Astrocyte (in vitro differentiated cells and primary cell): ENCODE measurements at regions not wholly inside any gene's neighbourhood (a gene's known extent, or its start where the extent isn't known, plus 50 kb on each side); places are given as distances from the start of the nearest gene placed in this dataset.

Source experiments
- DNase-seq: peaks from one replicate; pipeline ENCODE4 v3.0.0-alpha.2; 2010; ENCODE audit warnings: low read depth
- FAIRE-seq: peaks from 2 replicates; lab custom pipeline; 2011; peaks lifted over from hg19 to GRCh38; lab: Jason Lieb, UNC
- H2AFZ ChIP-seq: 2 replicates; pipeline ENCODE4 v1.6.0; 2012; ENCODE audit warnings: low read depth, low read length, inconsistent platforms
- H3K27ac ChIP-seq: 2 replicates; pipeline ENCODE4 v1.5.1; 2011; ENCODE audit warnings: low read depth, low read length, inconsistent platforms
- H3K27me3 ChIP-seq: 2 replicates; pipeline ENCODE4 v1.6.0; 2011; ENCODE audit warnings: low read length, inconsistent platforms; ENCODE audit not compliant: insufficient read depth
- H3K36me3 ChIP-seq: 2 replicates; pipeline ENCODE4 v1.5.1; 2011; ENCODE audit warnings: low read length, inconsistent platforms; ENCODE audit not compliant: insufficient read depth
- H3K4me1 ChIP-seq: 2 replicates; pipeline ENCODE4 v1.5.1; 2011; ENCODE audit warnings: low read length, inconsistent platforms; ENCODE audit not compliant: insufficient read depth
- H3K4me2 ChIP-seq: 2 replicates; pipeline ENCODE4 v1.6.0; 2012; ENCODE audit warnings: low read length, inconsistent platforms
- H3K4me3 ChIP-seq: 2 replicates; pipeline ENCODE4 v1.5.1; 2011; ENCODE audit warnings: low read depth, mild to moderate bottlenecking, low read length, inconsistent platforms; ENCODE audit not compliant: insufficient read depth
- H3K79me2 ChIP-seq: 2 replicates; pipeline ENCODE4 v1.6.0; 2012; ENCODE audit warnings: mild to moderate bottlenecking, low read length, inconsistent platforms; ENCODE audit not compliant: insufficient read depth
- H3K9ac ChIP-seq: 2 replicates; pipeline ENCODE4 v1.6.0; 2012; ENCODE audit warnings: mild to moderate bottlenecking, low read length, inconsistent platforms
- H3K9me3 ChIP-seq: 2 replicates; pipeline ENCODE4 v1.5.1; 2012; ENCODE audit warnings: low read depth, mild to moderate bottlenecking, low read length, inconsistent platforms; ENCODE audit not compliant: insufficient read depth
- H4K20me1 ChIP-seq: 2 replicates; pipeline ENCODE4 v1.6.0; 2012; ENCODE audit warnings: low read length, inconsistent platforms; ENCODE audit not compliant: insufficient read depth
- H3K27ac Mint-ChIP-seq: one replicate; pipeline ENCODE4 v1.8.0; 2021; ENCODE audit warnings: mild to moderate bottlenecking, mixed read lengths; ENCODE audit not compliant: unreplicated experiment
- H3K27me3 Mint-ChIP-seq: one replicate; pipeline ENCODE4 v1.8.0; 2021; ENCODE audit warnings: low read depth, mixed read lengths; ENCODE audit not compliant: unreplicated experiment
- H3K36me3 Mint-ChIP-seq: one replicate; pipeline ENCODE4 v1.8.0; 2021; ENCODE audit warnings: low read depth, mixed read lengths; ENCODE audit not compliant: unreplicated experiment
- H3K4me1 Mint-ChIP-seq: one replicate; pipeline ENCODE4 v1.8.0; 2021; ENCODE audit warnings: low read depth, mixed read lengths; ENCODE audit not compliant: unreplicated experiment
- H3K4me3 Mint-ChIP-seq: one replicate; pipeline ENCODE4 v1.8.0; 2021; ENCODE audit warnings: mild to moderate bottlenecking, moderate library complexity, mixed read lengths; ENCODE audit not compliant: unreplicated experiment
- H3K9me3 Mint-ChIP-seq: one replicate; pipeline ENCODE4 v1.8.0; 2021; ENCODE audit warnings: mild to moderate bottlenecking, mixed read lengths; ENCODE audit not compliant: unreplicated experiment
- CTCF ChIP-seq: IDR thresholded peaks from 2 replicates; pipeline ENCODE4 v1.5.1; 2011; ENCODE audit warnings: low read depth, mild to moderate bottlenecking, inconsistent platforms, low read length, moderate library complexity; ENCODE audit not compliant: insufficient read depth
- EZH2 ChIP-seq: IDR thresholded peaks from 2 replicates; pipeline ENCODE4 v1.6.1; 2012; ENCODE audit warnings: mild to moderate bottlenecking, low read length, inconsistent platforms; ENCODE audit not compliant: insufficient read depth

GRCh38 chr10:58937423-58937822 is 239.0 kb upstream of the PHYHIPL start:
- Mint-ChIP-seq H3K27ac (no peak overlapping the region), H3K27me3 (no peaks in the 10 kb centered on the region), H3K4me3 (no peak overlapping the region), H3K36me3 (no peaks in the 10 kb centered on the region), H3K4me1 (peaks cover under 1% of the 10 kb centered on the region), H3K9me3 (no peaks in the 10 kb centered on the region)
- no peak for FAIRE-seq
- H3K4me3 ChIP-seq, result no peak overlapping the region
- no peak overlapping the region for H3K27ac ChIP-seq
- H3K79me2 ChIP-seq, result no peaks in the 10 kb centered on the region
- H3K27me3 ChIP-seq, result no peaks in the 10 kb centered on the region
- no peak overlapping the region for H3K9ac ChIP-seq
- H3K4me2 ChIP-seq, result no peak overlapping the region
- no peaks in the 10 kb centered on the region for H3K36me3 ChIP-seq
- TF ChIP-seq EZH2, result no peak
- no peak for TF ChIP-seq CTCF
- H3K4me1 ChIP-seq, result peaks cover 5% of the 10 kb centered on the region
- H4K20me1 ChIP-seq, result no peaks in the 10 kb centered on the region
- H2AFZ ChIP-seq, result no peak overlapping the region
- DNase-seq, result no peak
- no peaks in the 10 kb centered on the region for H3K9me3 ChIP-seq

- Histone ChIP-seq H3K27ac (no peak overlapping the region), H3K79me2 (no peaks in the 10 kb centered on the region), H3K9ac (no peak overlapping the region), H3K4me1 (no peaks in the 10 kb centered on the region), H3K36me3 (no peaks in the 10 kb centered on the region), H3K4me3 (no peak overlapping the region), H3K4me2 (no peak overlapping the region), H3K27me3 (no peaks in the 10 kb centered on the region), H4K20me1 (no peaks in the 10 kb centered on the region), H3K9me3 (no peaks in the 10 kb centered on the region), H2AFZ (no peak overlapping the region)
- no peak for FAIRE-seq
- TF ChIP-seq EZH2, result no peak
- no peak for TF ChIP-seq CTCF
- Mint-ChIP-seq H3K36me3 (no peaks in the 10 kb centered on the region), H3K4me1 (peaks cover 21% of the 10 kb centered on the region), H3K27ac (no peak overlapping the region), H3K4me3 (no peak overlapping the region), H3K27me3 (no peaks in the 10 kb centered on the region), H3K9me3 (no peaks in the 10 kb centered on the region)
- DNase-seq, result no peak
Observed at GRCh38 chr10:58942724-58943123, 233.7 kb upstream of the PHYHIPL start.

GRCh38 chr10:58943256-58943890 is 233.1 kb upstream of the PHYHIPL start:
- H3K4me2 ChIP-seq, result no peak overlapping the region
- H3K4me1 ChIP-seq, result no peaks in the 10 kb centered on the region
- H3K36me3 Mint-ChIP-seq, result no peaks in the 10 kb centered on the region
- no peaks in the 10 kb centered on the region for H3K9me3 ChIP-seq
- TF ChIP-seq EZH2, result no peak
- no peak for TF ChIP-seq CTCF
- H2AFZ ChIP-seq, result no peak overlapping the region
- no peaks in the 10 kb centered on the region for H3K36me3 ChIP-seq
- FAIRE-seq (no peak), DNase-seq (peak; percentile 32)
- peaks cover 21% of the 10 kb centered on the region for H3K4me1 Mint-ChIP-seq
- H3K27me3 Mint-ChIP-seq, result no peaks in the 10 kb centered on the region
- H3K9ac ChIP-seq, result no peak overlapping the region
- no peak overlapping the region for H3K4me3 Mint-ChIP-seq
- peak overlapping the region; percentile 77 for H3K27ac Mint-ChIP-seq
- no peaks in the 10 kb centered on the region for H3K79me2 ChIP-seq
- no peaks in the 10 kb centered on the region for H3K27me3 ChIP-seq
- no peak overlapping the region for H3K27ac ChIP-seq
- no peaks in the 10 kb centered on the region for H3K9me3 Mint-ChIP-seq
- no peak overlapping the region for H3K4me3 ChIP-seq
- H4K20me1 ChIP-seq, result no peaks in the 10 kb centered on the region
